ENCODE measurements at regions not wholly inside any gene's neighbourhood (a gene's known extent, or its start where the extent isn't known, plus 50 kb on each side); places are given as distances from the start of the nearest gene placed in this dataset.

GRCh38 chr13:107130566-107130965 lies 562.6 kb upstream of the ARGLU1 start:
- intact Hi-C loops (cut with micrococcal nuclease; ENCODE audit: unreplicated experiment) = no loop called here
- DNase-seq = no peak
- POLR2A ChIA-PET (ENCODE audit: unreplicated experiment) = no interaction called here
- H3K4me3 ChIP-seq = no peak overlapping the region
- no peak overlapping the region for H3K27ac ChIP-seq
- TF ChIP-seq EZH2 (IDR thresholded peaks at IDR 0.05; ENCODE audit: low read depth) (no peak), CTCF (conservative IDR thresholded peaks at IDR 0.05) (no peak)
- no peaks in the 10 kb centered on the region for H3F3A ChIP-seq (ENCODE audit: insufficient read depth, low read depth)
- H2AFZ ChIP-seq = no peak overlapping the region
- no peaks in the 10 kb centered on the region for H3K27me3 ChIP-seq (ENCODE audit: insufficient read depth, low read depth)
- no TSS peak for BruUV-seq (replicated peaks)
- CTCF ChIA-PET = no interaction called here
- H4K20me1 ChIP-seq (ENCODE audit: insufficient read depth) = no peaks in the 10 kb centered on the region
- no peaks in the 10 kb centered on the region for H3K9me2 ChIP-seq (ENCODE audit: insufficient read depth)
- no peaks in the 10 kb centered on the region for H3K79me2 ChIP-seq (ENCODE audit: low read depth)
- H3K4me1 ChIP-seq (replicated peaks; ENCODE audit: insufficient read depth) = no peaks in the 10 kb centered on the region
- H3K4me2 ChIP-seq = no peak overlapping the region
- no peaks in the 10 kb centered on the region for H3K36me3 ChIP-seq (ENCODE audit: low read depth)
- no peaks in the 10 kb centered on the region for H3K9me3 ChIP-seq (ENCODE audit: insufficient read depth, low read depth)

GRCh38 chr13:107124730-107125129 lies 556.8 kb upstream of the ARGLU1 start:
- no peaks in the 10 kb centered on the region for H3K9me3 ChIP-seq (ENCODE audit: insufficient read depth, low read depth)
- no peak overlapping the region for H2AFZ ChIP-seq
- H3K27ac ChIP-seq = no peak overlapping the region
- ChIA-PET POLR2A (ENCODE audit: unreplicated experiment) (no interaction called here), CTCF (no interaction called here)
- H3K4me3 ChIP-seq = no peak overlapping the region
- H3K4me1 ChIP-seq (replicated peaks; ENCODE audit: insufficient read depth) = no peaks in the 10 kb centered on the region
- no peak for DNase-seq
- no peak overlapping the region for H3K4me2 ChIP-seq
- intact Hi-C loops (cut with micrococcal nuclease; ENCODE audit: unreplicated experiment) = loop anchor here (1.0 to 2.0 kb wide), 2 partner anchors 206 to 588 kb away; no protein-coding TSS in a partner anchor
- no peaks in the 10 kb centered on the region for H4K20me1 ChIP-seq (ENCODE audit: insufficient read depth)
- BruUV-seq (replicated peaks) = no TSS peak
- H3K9me2 ChIP-seq (ENCODE audit: insufficient read depth) = no peaks in the 10 kb centered on the region
- no peaks in the 10 kb centered on the region for H3K36me3 ChIP-seq (ENCODE audit: low read depth)
- H3K27me3 ChIP-seq (ENCODE audit: insufficient read depth, low read depth) = no peaks in the 10 kb centered on the region
- H3K79me2 ChIP-seq (ENCODE audit: low read depth) = no peaks in the 10 kb centered on the region
- TF ChIP-seq EZH2 (IDR thresholded peaks at IDR 0.05; ENCODE audit: low read depth) (no peak), CTCF (conservative IDR thresholded peaks at IDR 0.05) (no peak)
- no peaks in the 10 kb centered on the region for H3F3A ChIP-seq (ENCODE audit: insufficient read depth, low read depth)

- POLR2A ChIA-PET (ENCODE audit: unreplicated experiment) = no interaction called here
- intact Hi-C loops (cut with micrococcal nuclease; ENCODE audit: unreplicated experiment) = loop anchor here (1.0 to 2.0 kb wide), 2 partner anchors 205 to 588 kb away; no protein-coding TSS in a partner anchor
- H3K79me2 ChIP-seq (ENCODE audit: low read depth) = no peaks in the 10 kb centered on the region
- DNase-seq = peak in 1 of 2 experiments; percentile 37
- no peaks in the 10 kb centered on the region for H3F3A ChIP-seq (ENCODE audit: insufficient read depth, low read depth)
- H3K9me2 ChIP-seq (ENCODE audit: insufficient read depth) = no peaks in the 10 kb centered on the region
- no peaks in the 10 kb centered on the region for H4K20me1 ChIP-seq (ENCODE audit: insufficient read depth)
- no TSS peak for BruUV-seq (replicated peaks)
- H2AFZ ChIP-seq = no peak overlapping the region
- no peaks in the 10 kb centered on the region for H3K9me3 ChIP-seq (ENCODE audit: insufficient read depth, low read depth)
- no peaks in the 10 kb centered on the region for H3K27me3 ChIP-seq (ENCODE audit: insufficient read depth, low read depth)
- TF ChIP-seq CTCF (conservative IDR thresholded peaks at IDR 0.05) (peak; percentile 79), EZH2 (IDR thresholded peaks at IDR 0.05; ENCODE audit: low read depth) (no peak)
- no peaks in the 10 kb centered on the region for H3K4me1 ChIP-seq (replicated peaks; ENCODE audit: insufficient read depth)
- no peak overlapping the region for H3K4me3 ChIP-seq
- H3K4me2 ChIP-seq = no peak overlapping the region
- no peaks in the 10 kb centered on the region for H3K36me3 ChIP-seq (ENCODE audit: low read depth)
- CTCF ChIA-PET = interaction anchor here (0.6 kb wide), 1 partner anchor 154 kb away, joined by 4 read pairs; no protein-coding TSS in a partner anchor
- H3K27ac ChIP-seq = no peak overlapping the region
Measured at GRCh38 chr13:107124129-107124718, 556.3 kb upstream of the ARGLU1 start.
